ENCODE measurements at regions not wholly inside any gene's neighbourhood (a gene's known extent, or its start where the extent isn't known, plus 50 kb on each side); places are given as distances from the start of the nearest gene placed in this dataset.
A peak's percentile ranks its signal among the peaks of the same experiment; 100 is the strongest.
"Not testable (repeated sequence)": the region's sequence is repeated elsewhere in the genome, so short reads cannot be mapped to it uniquely, and the experiment has no call there.

DNA sequence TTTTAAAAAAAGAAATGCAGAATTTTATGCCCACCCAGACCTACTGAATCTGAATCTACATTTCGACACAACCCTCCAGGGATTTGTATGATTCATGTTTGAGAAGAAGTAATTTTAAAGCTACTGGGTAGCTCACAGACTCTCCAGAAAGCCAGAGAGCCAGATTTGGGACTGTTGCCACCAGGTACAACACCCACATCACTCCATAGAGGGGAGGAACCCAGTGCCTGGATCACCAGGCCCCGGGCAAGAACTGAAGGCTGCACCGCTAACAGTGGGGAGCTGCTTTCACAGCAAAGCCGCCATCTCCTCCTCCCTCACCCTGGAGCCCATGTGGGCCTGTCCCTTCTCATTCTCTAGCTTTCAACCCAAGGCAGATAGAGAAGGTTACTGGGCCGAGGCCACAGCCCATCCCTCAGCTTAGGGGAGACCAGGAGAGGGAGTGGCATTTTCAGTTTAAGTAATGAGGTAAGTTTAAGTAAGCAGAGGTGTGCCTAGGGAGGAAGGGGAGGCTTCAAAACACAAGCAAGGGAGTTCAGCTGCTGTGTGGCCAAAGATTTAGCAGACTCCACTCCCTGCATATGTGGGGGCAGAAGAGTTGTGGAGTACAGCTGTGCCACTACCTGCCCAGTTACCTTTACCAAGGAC, 109.8 kb downstream of the IL12A start:
- DNase-seq (ENCODE audit: insufficient read length) (no peak), FAIRE-seq (no peak)
- TF ChIP-seq TAF1 (IDR thresholded peaks at IDR 0.05; ENCODE audit: borderline replicate concordance, low read depth, low read length) = no peak
- TF ChIP-seq POLR2AphosphoS5 (IDR thresholded peaks at IDR 0.05; ENCODE audit: low read depth, low read length) = no peak
- no peak for TF ChIP-seq POLR2A (IDR thresholded peaks at IDR 0.05; ENCODE audit: low read depth, low read length)

DNA sequence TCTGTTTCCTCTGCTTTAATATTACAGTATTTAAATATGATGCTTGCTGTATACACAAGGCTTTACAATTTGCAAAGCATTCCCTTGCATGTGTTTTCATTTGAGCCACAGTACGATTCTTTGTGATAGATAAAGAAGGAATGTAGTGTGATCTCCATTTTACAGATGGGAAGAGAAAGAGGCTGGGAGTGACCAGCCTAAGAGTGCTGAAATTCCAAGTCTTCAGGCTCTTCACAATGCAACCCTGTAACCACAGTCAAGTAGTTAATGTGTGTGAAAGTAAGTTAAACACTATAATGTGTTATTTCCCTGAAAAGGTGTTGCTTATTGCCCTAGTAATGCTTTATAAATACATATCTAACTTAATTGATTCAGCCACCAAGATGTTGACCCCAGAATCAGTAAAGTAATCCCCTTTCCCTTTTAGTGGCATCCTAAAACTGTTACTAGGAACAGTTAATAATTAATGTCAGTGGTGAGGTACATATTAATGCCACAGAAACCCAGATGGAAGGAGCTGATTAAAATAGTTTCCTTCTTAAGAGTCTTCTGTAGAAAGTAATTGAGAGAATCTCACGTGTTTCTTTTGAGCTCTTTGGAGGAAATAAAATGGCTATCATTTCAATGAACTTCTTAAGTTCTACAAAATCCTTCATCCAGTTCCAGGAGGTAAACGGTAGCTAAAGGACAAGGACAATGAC, 110.4 kb downstream of the IL12A start:
- no peak for FAIRE-seq
- TF ChIP-seq POLR2A (IDR thresholded peaks at IDR 0.05; ENCODE audit: low read depth, low read length) = no peak
- DNase-seq (ENCODE audit: insufficient read length) = no peak

DNA sequence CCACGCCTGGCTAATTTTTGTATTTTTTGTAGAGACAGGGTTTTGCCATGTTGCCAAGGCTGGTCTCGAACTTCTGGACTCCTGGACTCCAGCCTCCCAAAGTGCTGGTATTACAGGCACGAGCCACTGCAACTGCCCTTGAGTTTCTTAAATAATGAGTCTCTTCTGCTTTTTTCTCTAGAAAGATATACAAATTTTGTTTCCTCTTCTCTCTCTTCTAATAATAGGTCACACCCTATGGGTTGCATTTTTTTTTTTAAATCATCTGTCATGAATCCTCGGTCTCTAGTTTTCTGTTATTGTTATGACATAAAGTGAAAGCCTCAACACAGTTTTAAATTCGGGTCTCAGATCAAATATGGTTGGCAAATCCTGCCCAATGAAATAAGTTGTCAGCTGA, 111.2 kb downstream of the IL12A start:
- FAIRE-seq (no peak), DNase-seq (ENCODE audit: insufficient read length) (peak; percentile 13)
- TF ChIP-seq POLR2AphosphoS5 (IDR thresholded peaks at IDR 0.05; ENCODE audit: low read depth, low read length) = no peak
- TF ChIP-seq TAF1 (IDR thresholded peaks at IDR 0.05; ENCODE audit: borderline replicate concordance, low read depth, low read length) = no peak
- no peak for TF ChIP-seq POLR2A (IDR thresholded peaks at IDR 0.05; ENCODE audit: low read depth, low read length)

DNA sequence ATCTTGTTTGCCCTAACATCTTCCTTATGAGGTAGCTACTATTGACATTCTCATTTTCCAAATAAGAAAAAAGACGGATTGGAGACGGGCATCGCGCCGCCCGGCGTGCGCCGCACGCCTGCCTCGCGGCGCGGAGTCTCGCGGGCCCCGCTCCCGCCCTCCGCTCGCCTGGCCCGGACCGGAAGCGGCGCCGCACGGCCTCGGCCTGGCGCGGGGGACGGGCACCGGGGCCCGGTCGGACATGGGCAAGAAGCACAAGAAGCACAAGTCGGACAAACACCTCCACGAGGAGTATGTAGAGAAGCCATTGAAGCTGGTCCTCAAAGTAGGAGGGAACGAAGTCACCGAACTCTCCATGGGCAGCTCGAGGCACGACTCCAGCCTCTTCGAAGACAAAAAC, 112.0 kb downstream of the IL12A start:
- TF ChIP-seq TAF1 (IDR thresholded peaks at IDR 0.05; ENCODE audit: borderline replicate concordance, low read depth, low read length) = no peak
- TF ChIP-seq POLR2AphosphoS5 (IDR thresholded peaks at IDR 0.05; ENCODE audit: low read depth, low read length) = no peak
- TF ChIP-seq POLR2A (IDR thresholded peaks at IDR 0.05; ENCODE audit: low read depth, low read length) = no peak
- DNase-seq (ENCODE audit: insufficient read length) = no peak
- peak; percentile 27 for FAIRE-seq

DNA sequence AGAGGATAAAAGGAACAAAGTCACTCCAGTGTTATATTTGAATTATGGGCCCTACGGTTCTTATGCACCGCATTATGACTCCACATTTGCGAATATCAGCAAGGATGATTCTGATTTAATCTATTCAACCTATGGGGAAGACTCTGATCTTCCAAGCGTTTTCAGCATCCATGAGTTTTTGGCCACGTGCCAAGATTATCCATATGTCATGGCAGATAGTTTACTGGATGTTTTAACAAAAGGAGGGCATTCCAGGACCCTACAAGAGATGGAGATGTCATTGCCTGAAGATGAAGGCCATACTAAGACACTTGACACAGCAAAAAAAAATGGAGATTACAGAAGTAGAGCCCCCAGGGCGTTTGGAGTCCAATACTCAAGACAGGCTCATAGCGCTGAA, 113.4 kb downstream of the IL12A start:
- DNase-seq (ENCODE audit: insufficient read length); FAIRE-seq: not testable (repeated sequence)

DNA sequence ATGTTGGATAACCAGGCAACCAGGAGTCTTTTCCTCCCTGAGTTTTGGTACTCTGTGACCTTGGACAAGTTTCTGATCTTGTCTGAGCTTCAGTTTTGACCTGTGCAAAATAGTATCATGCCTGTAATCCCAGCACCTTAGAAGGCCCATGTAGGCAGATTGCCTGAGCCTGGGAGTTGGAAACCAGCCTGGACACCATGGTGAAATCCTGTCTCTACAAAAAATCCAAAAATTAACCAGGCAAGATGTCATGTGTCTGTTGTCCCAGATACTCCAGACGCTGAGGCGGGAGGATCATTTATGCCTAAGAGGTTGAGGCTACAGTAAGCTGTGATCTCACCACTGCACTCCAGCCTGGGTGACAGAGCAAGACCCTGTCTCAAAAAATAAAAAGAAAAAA, 114.8 kb downstream of the IL12A start:
- DNase-seq (ENCODE audit: insufficient read length) (no peak), FAIRE-seq (no peak)
- no peak for TF ChIP-seq POLR2AphosphoS5 (IDR thresholded peaks at IDR 0.05; ENCODE audit: low read depth, low read length)

DNA sequence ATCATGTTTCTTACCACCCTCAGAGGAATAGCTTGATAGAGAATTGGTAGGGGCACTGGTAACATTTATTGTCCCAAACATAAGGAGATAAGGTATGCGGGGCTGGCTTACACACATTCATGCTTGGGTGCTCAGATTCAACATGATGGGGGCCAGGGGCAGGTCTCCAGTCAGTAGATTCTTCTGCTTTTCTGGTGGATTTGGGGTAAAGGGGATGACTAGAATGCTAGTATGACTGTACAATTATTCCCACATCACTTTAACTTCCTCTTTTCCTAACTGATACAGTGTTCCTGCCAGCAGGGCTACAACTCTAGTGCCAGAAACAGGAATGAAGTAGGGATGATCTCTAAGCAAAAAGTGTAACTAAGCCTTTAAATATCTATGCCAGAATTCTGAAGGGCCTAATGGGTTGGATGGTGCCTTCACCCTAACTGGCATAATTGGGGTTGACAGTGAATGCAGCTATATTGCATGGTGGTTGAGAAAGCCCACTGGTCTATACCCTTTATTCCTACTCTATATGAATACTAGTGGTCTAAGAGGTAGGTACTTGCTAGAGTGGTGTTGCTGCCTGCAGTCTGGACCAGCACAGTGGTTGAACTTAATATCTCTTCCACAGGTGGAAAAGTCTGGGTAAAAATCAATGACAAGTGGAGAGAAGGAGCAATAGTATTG, 117.4 kb downstream of the IL12A start:
- DNase-seq (ENCODE audit: insufficient read length) = no peak
- no peak for FAIRE-seq
- TF ChIP-seq TAF1 (IDR thresholded peaks at IDR 0.05; ENCODE audit: borderline replicate concordance, low read depth, low read length) = no peak
- no peak for TF ChIP-seq POLR2A (IDR thresholded peaks at IDR 0.05; ENCODE audit: low read depth, low read length)
- TF ChIP-seq POLR2AphosphoS5 (IDR thresholded peaks at IDR 0.05; ENCODE audit: low read depth, low read length) = no peak

DNA sequence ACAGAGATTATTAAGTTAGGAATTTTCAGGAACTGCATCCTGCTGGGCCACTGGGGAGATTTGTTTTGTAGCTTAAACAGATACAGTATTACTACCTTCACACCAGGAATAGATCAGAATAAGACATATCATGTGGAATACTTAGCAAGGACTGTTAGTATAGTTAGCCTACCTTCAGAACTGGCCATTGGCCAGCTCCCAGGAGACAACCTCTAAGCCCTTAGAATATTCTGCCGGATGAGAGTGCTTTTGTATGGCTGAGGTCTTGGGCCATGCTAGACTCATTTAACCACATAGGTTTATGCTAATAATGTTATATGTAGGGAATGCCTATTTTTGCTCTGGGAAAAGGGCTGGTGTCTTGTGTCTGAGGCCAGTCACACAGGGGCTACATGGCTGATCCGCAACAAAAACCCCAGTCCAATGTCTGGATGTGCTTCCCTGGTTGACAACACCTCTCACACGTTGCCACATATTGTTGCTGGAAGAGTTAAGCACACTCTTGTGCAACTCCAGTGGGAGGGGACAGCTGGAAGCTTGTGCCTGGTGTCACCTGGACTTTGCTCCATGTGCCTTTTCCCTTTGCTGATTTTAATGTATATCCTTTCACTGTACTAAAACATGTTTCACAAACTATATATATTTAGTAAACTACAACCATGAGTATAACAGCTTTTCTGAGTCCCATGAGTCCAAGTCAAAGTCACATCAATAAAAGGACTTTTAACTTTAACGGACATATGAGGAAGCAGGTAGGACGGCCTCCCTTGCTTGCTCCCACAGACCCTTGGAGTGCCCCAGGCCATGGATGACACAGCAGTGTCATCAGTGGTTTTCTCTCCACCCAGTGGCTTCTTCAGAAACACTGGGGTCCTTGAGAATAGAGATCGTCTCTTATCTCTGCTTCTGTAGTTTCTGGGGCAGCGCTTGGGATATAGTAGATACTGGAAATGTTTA, 118.0 kb upstream of the C3orf80 start:
- no peak for FAIRE-seq
- TF ChIP-seq POLR2AphosphoS5 (IDR thresholded peaks at IDR 0.05; ENCODE audit: low read depth, low read length) (no peak), TAF1 (IDR thresholded peaks at IDR 0.05; ENCODE audit: borderline replicate concordance, low read depth, low read length) (no peak), POLR2A (IDR thresholded peaks at IDR 0.05; ENCODE audit: low read depth, low read length) (no peak)
- no peak for DNase-seq (ENCODE audit: insufficient read length)

DNA sequence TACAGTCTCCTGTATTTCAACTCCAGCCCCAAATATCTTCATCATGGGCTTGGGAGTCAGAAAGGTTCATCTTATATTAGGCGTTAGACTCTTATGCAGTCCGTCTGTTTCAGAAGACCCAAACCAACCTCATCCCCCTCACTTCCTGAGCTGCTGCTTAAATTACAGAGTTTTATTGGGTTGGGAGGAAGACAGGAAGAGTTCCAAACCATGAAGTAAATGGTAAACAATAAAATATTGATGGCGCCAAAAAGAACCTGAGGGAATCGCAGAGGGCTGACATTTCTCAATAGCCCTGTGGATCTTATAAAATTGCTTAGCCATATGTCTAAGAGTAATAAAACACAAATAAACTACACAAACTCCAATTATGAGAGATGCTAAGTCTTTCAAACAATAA, 116.9 kb upstream of the C3orf80 start:
- TF ChIP-seq TAF1 (IDR thresholded peaks at IDR 0.05; ENCODE audit: borderline replicate concordance, low read depth, low read length) = no peak
- no peak for TF ChIP-seq POLR2A (IDR thresholded peaks at IDR 0.05; ENCODE audit: low read depth, low read length)
- TF ChIP-seq POLR2AphosphoS5 (IDR thresholded peaks at IDR 0.05; ENCODE audit: low read depth, low read length) = no peak
- DNase-seq (ENCODE audit: insufficient read length) (no peak), FAIRE-seq (no peak)

DNA sequence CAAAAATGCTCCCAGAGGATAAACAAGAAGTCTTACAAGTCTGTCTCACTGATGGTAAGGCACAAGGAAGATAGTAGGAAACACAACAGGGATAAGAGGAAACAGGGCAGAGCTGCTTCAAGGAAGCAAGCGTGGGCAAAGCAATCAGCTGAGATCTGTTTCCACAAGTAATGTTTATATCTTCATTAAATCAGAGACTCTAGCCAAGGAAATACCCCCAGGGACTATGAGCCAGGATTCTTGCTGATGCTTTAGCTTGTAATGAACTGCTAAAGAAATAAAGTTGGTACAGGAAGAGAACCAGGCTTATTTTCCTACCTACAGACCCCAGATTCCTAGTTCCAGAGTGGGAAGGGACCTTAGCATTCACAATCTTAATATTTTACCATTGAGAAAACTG, 112.7 kb upstream of the C3orf80 start:
- DNase-seq (ENCODE audit: insufficient read length) (no peak), FAIRE-seq (no peak)
- no peak for TF ChIP-seq TAF1 (IDR thresholded peaks at IDR 0.05; ENCODE audit: borderline replicate concordance, low read depth, low read length)
- TF ChIP-seq POLR2AphosphoS5 (IDR thresholded peaks at IDR 0.05; ENCODE audit: low read depth, low read length) = no peak
- TF ChIP-seq POLR2A (IDR thresholded peaks at IDR 0.05; ENCODE audit: low read depth, low read length) = no peak

DNA sequence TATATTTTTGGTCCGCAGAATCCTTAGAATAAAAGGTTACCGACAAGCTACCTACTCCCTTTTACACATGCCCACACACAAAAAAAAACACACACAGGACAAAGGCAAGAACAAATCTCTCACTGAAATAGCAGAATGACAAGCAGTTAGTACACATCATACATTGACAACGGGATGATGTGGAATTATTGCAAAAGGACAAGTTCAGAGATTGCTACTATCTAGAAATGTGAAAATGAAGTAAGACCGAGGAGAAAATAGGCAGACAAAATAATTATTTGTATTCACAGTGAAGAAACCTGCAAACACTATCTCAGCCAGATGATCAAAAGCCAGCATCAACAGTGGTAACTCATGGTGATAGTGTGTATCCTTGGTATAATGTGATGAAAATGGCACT, 112.2 kb upstream of the C3orf80 start:
- TF ChIP-seq POLR2AphosphoS5 (IDR thresholded peaks at IDR 0.05; ENCODE audit: low read depth, low read length) (no peak), POLR2A (IDR thresholded peaks at IDR 0.05; ENCODE audit: low read depth, low read length) (no peak), TAF1 (IDR thresholded peaks at IDR 0.05; ENCODE audit: borderline replicate concordance, low read depth, low read length) (no peak)
- DNase-seq (ENCODE audit: insufficient read length) = no peak
- FAIRE-seq = no peak
